GM18870 (cell line): ENCODE measurements at regions not wholly inside any gene's neighbourhood (a gene's known extent, or its start where the extent isn't known, plus 50 kb on each side); places are given as distances from the start of the nearest gene placed in this dataset.
A peak's percentile ranks its signal among the peaks of the same experiment; 100 is the strongest.
"Not testable (repeated sequence)": the region's sequence is repeated elsewhere in the genome, so short reads cannot be mapped to it uniquely, and the experiment has no call there.

ENCODE experiments used
- ATAC-seq: cut with Tn5 transposase; IDR thresholded peaks from one replicate; pipeline ENCODE4 v1.9.1; 2021; ENCODE audit warnings: moderate library complexity; ENCODE audit not compliant: unreplicated experiment

- ATAC-seq = not testable (repeated sequence)
Measured at GRCh38 chr5:58308384-58308783, 151.5 kb downstream of the PLK2 start.

GRCh38 chr5:58300346-58300895 is 159.5 kb downstream of the PLK2 start:
- ATAC-seq = no peak

- ATAC-seq = no peak
Measured at GRCh38 chr5:58299256-58299655, 160.6 kb downstream of the PLK2 start.

- ATAC-seq = peak; percentile 70
Measured at GRCh38 chr5:58294598-58295305, 165.1 kb downstream of the PLK2 start.

GRCh38 chr5:58288275-58288674 is 171.6 kb downstream of the PLK2 start:
- ATAC-seq = not testable (repeated sequence)

GRCh38 chr5:58286741-58287140 is 173.1 kb downstream of the PLK2 start:
- no peak for ATAC-seq

GRCh38 chr5:58285900-58286299 is 174.0 kb downstream of the PLK2 start:
- no peak for ATAC-seq

- no peak for ATAC-seq
Measured at GRCh38 chr5:58284886-58285285, 175.0 kb downstream of the PLK2 start.

GRCh38 chr5:58281189-58281588 is 178.7 kb downstream of the PLK2 start:
- ATAC-seq = no peak

- ATAC-seq = no peak
Measured at GRCh38 chr5:58279259-58279658, 180.6 kb downstream of the PLK2 start.

GRCh38 chr5:58276431-58276830 is 183.5 kb downstream of the PLK2 start:
- ATAC-seq = no peak

- no peak for ATAC-seq
Measured at GRCh38 chr5:58275516-58275915, 184.4 kb downstream of the PLK2 start.

GRCh38 chr5:58274191-58274590 is 185.7 kb downstream of the PLK2 start:
- ATAC-seq = no peak

GRCh38 chr5:58273711-58274110 is 186.2 kb downstream of the PLK2 start:
- ATAC-seq = no peak

GRCh38 chr5:58268268-58268667 is 191.6 kb downstream of the PLK2 start:
- no peak for ATAC-seq

- no peak for ATAC-seq
Measured at GRCh38 chr5:58266402-58266801, 193.5 kb downstream of the PLK2 start.

- no peak for ATAC-seq
Measured at GRCh38 chr5:58265246-58265930, 194.5 kb downstream of the PLK2 start.

- ATAC-seq = no peak
Measured at GRCh38 chr5:58264276-58264675, 195.6 kb downstream of the PLK2 start.

- ATAC-seq = no peak
Measured at GRCh38 chr5:58263296-58263695, 196.6 kb downstream of the PLK2 start.

GRCh38 chr5:58262226-58262625 is 197.7 kb downstream of the PLK2 start:
- ATAC-seq = no peak

GRCh38 chr5:58261605-58262004 is 198.3 kb downstream of the PLK2 start:
- ATAC-seq = no peak

GRCh38 chr5:58260243-58260642 is 199.6 kb downstream of the PLK2 start:
- no peak for ATAC-seq
